ENCODE measurements at regions not wholly inside any gene's neighbourhood (a gene's known extent, or its start where the extent isn't known, plus 50 kb on each side); places are given as distances from the start of the nearest gene placed in this dataset.

DNA sequence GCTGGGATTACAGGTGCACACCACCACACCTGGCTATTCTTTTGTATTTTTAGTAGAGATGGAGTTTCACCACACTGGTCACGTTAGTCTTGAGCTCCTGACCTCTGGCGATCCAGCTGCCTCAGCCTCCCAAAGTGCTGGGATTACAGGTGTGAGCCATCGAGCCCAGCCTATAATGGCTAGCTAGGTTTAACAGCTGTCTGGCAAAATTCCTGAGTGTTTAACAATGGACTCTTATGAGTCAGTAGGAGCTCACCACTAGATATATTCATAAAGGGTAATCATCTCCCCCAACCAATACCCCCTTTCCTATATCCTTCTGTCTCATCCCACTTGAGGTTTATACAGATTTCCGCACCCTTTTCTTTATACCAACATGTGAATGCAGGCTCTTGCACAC lies 91.5 kb upstream of the CDH13 start:
- TF ChIP-seq NR3C1 (CRISPR knock-in tag; IDR thresholded peaks at IDR 0.05), result no peak
- no peak for TF ChIP-seq GABPA (tag; conservative IDR thresholded peaks at IDR 0.05; ENCODE audit: low read depth)
- TF ChIP-seq DPF2 (IDR thresholded peaks at IDR 0.05), result no peak
- TF ChIP-seq, protein P1, sequence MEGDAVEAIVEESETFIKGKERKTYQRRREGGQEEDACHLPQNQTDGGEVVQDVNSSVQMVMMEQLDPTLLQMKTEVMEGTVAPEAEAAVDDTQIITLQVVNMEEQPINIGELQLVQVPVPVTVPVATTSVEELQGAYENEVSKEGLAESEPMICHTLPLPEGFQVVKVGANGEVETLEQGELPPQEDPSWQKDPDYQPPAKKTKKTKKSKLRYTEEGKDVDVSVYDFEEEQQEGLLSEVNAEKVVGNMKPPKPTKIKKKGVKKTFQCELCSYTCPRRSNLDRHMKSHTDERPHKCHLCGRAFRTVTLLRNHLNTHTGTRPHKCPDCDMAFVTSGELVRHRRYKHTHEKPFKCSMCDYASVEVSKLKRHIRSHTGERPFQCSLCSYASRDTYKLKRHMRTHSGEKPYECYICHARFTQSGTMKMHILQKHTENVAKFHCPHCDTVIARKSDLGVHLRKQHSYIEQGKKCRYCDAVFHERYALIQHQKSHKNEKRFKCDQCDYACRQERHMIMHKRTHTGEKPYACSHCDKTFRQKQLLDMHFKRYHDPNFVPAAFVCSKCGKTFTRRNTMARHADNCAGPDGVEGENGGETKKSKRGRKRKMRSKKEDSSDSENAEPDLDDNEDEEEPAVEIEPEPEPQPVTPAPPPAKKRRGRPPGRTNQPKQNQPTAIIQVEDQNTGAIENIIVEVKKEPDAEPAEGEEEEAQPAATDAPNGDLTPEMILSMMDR (IDR thresholded peaks at IDR 0.05 in 2 of 3, conservative IDR thresholded peaks at IDR 0.05 in 1 of 3; ENCODE audit: insufficient read depth in 2 of 3, low read depth in 1 of 3, low read length in 3 of 3), result no peak
- TF ChIP-seq MTF1 (CRISPR knock-in tag; IDR thresholded peaks at IDR 0.05; ENCODE audit: borderline replicate concordance), result no peak
- no peak for TF ChIP-seq GATAD2A (IDR thresholded peaks at IDR 0.05)
- TF ChIP-seq, protein P2, sequence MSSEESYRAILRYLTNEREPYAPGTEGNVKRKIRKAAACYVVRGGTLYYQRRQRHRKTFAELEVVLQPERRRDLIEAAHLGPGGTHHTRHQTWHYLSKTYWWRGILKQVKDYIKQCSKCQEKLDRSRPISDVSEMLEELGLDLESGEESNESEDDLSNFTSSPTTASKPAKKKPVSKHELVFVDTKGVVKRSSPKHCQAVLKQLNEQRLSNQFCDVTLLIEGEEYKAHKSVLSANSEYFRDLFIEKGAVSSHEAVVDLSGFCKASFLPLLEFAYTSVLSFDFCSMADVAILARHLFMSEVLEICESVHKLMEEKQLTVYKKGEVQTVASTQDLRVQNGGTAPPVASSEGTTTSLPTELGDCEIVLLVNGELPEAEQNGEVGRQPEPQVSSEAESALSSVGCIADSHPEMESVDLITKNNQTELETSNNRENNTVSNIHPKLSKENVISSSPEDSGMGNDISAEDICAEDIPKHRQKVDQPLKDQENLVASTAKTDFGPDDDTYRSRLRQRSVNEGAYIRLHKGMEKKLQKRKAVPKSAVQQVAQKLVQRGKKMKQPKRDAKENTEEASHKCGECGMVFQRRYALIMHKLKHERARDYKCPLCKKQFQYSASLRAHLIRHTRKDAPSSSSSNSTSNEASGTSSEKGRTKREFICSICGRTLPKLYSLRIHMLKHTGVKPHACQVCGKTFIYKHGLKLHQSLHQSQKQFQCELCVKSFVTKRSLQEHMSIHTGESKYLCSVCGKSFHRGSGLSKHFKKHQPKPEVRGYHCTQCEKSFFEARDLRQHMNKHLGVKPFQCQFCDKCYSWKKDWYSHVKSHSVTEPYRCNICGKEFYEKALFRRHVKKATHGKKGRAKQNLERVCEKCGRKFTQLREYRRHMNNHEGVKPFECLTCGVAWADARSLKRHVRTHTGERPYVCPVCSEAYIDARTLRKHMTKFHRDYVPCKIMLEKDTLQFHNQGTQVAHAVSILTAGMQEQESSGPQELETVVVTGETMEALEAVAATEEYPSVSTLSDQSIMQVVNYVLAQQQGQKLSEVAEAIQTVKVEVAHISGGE (CRISPR knock-in tag; IDR thresholded peaks at IDR 0.05), result no peak
- TF ChIP-seq, protein P3, sequence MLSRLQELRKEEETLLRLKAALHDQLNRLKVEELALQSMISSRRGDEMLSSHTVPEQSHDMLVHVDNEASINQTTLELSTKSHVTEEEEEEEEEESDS (CRISPR knock-in tag; IDR thresholded peaks at IDR 0.05), result no peak
- TF ChIP-seq YY1 (IDR thresholded peaks at IDR 0.05; ENCODE audit: borderline replicate concordance in 1 of 3, control insufficient read depth in 1 of 3, extremely low read depth in 1 of 3, insufficient read depth in 3 of 3, insufficient read length in 1 of 3, insufficient replicate concordance in 2 of 3, low read depth in 1 of 3, low read length in 2 of 3), result no peak
- no peak for TF ChIP-seq ZNF766 (CRISPR knock-in tag; conservative IDR thresholded peaks at IDR 0.05)
- no peak for TF ChIP-seq MTA3 (IDR thresholded peaks at IDR 0.05; ENCODE audit: borderline replicate concordance)

All from K562 (cell line).